ENCODE measurements at regions not wholly inside any gene's neighbourhood (a gene's known extent, or its start where the extent isn't known, plus 50 kb on each side); places are given as distances from the start of the nearest gene placed in this dataset.

- DNase-seq, result no peak
These were observed 1677.0 kb upstream of the LRRTM1 start for GRCh38 chr2:81981585-81981984.

- no peak for DNase-seq
These were observed 1674.5 kb upstream of the LRRTM1 start for GRCh38 chr2:81979086-81979485.

- no peak for DNase-seq
These were observed 1672.4 kb upstream of the LRRTM1 start for GRCh38 chr2:81976998-81977397.

- no peak for DNase-seq
These were observed 1669.7 kb upstream of the LRRTM1 start for GRCh38 chr2:81974216-81974615.

GRCh38 chr2:81942876-81943275 is 1638.3 kb upstream of the LRRTM1 start:
- no peak for DNase-seq

GRCh38 chr2:81942136-81942680 is 1637.7 kb upstream of the LRRTM1 start:
- peak; percentile 45 for DNase-seq

GRCh38 chr2:81940266-81940955 is 1635.9 kb upstream of the LRRTM1 start:
- DNase-seq, result no peak

GRCh38 chr2:81937944-81938343 is 1633.4 kb upstream of the LRRTM1 start:
- DNase-seq, result no peak

GRCh38 chr2:81903534-81903933 is 1599.0 kb upstream of the LRRTM1 start:
- no peak for DNase-seq

GRCh38 chr2:81901017-81901416 is 1596.5 kb upstream of the LRRTM1 start:
- no peak for DNase-seq

GRCh38 chr2:81895620-81896250 is 1591.2 kb upstream of the LRRTM1 start:
- DNase-seq, result no peak

GRCh38 chr2:81894451-81894990 is 1590.0 kb upstream of the LRRTM1 start:
- peak; percentile 2 for DNase-seq

- no peak for DNase-seq
These were observed 1572.1 kb upstream of the LRRTM1 start for GRCh38 chr2:81876624-81877023.

- no peak for DNase-seq
These were observed 1567.5 kb upstream of the LRRTM1 start for GRCh38 chr2:81872006-81872405.

GRCh38 chr2:81870119-81870518 is 1565.6 kb upstream of the LRRTM1 start:
- no peak for DNase-seq

GRCh38 chr2:81858998-81859397 is 1554.4 kb upstream of the LRRTM1 start:
- no peak for DNase-seq

- no peak for DNase-seq
These were observed 1548.8 kb upstream of the LRRTM1 start for GRCh38 chr2:81853341-81853740.

GRCh38 chr2:81852651-81853050 is 1548.1 kb upstream of the LRRTM1 start:
- no peak for DNase-seq

- DNase-seq, result no peak
These were observed 1535.2 kb upstream of the LRRTM1 start for GRCh38 chr2:81839780-81840179.

- DNase-seq, result no peak
These were observed 1530.9 kb upstream of the LRRTM1 start for GRCh38 chr2:81835321-81836000.

- DNase-seq, result no peak
These were observed 1482.3 kb upstream of the LRRTM1 start for GRCh38 chr2:81786811-81787210.

- DNase-seq, result no peak
These were observed 1462.8 kb upstream of the LRRTM1 start for GRCh38 chr2:81767187-81767912.
